ENCODE measurements at regions not wholly inside any gene's neighbourhood (a gene's known extent, or its start where the extent isn't known, plus 50 kb on each side); places are given as distances from the start of the nearest gene placed in this dataset.

DNA sequence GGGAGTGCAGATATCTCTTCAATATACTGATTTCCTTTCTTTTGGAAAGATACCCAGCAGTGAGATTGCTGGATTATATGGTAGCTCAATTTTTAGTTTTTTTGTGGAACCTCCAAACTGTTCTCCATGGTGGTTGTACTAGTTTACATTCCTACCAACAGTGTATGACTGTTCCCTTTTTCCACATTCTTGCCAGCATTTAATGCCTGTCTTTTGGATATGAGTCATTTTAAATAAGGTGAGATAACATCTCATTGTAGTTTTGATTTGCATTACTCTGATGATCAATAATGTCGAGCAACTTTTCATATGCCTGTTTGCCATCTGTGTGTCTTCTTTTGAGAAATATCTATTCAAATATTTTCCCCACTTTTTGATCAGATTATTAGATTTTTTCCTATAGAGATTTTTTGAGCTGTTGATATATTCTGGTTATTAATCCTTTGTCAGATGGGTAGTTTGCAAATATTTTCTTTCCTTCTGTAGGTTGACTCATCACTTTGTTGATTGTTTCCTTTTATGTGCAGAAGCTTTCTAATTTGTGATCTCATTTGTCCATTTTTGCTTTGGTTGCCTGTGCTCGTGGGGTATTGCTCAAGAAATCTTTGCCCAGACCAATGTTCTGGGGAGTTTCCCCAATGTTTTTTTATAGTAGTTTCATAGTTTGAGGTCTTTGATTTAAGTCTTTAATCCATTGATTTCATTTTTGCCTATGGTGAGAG lies 552.7 kb downstream of the ZNF674 start (continued):
- TF ChIP-seq, protein P1, sequence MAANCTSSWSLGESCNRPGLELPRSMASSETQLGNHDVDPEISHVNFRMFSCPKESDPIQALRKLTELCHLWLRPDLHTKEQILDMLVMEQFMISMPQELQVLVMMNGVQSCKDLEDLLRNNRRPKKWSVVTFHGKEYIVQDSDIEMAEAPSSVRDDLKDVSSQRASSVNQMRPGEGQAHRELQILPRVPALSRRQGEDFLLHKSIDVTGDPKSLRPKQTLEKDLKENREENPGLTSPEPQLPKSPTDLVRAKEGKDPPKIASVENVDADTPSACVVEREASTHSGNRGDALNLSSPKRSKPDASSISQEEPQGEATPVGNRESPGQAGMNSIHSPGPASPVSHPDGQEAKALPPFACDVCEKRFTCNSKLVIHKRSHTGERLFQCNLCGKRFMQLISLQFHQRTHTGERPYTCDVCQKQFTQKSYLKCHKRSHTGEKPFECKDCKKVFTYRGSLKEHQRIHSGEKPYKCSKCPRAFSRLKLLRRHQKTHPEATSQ (tag by site-specific recombination; IDR thresholded peaks at IDR 0.05): no peak
- TF ChIP-seq ZNF626 (tag by site-specific recombination; IDR thresholded peaks at IDR 0.05) (no peak), ZNF701 (tag by site-specific recombination; IDR thresholded peaks at IDR 0.05) (no peak), ZNF121 (tag by site-specific recombination; IDR thresholded peaks at IDR 0.05) (no peak), ZNF146 (tag by site-specific recombination; IDR thresholded peaks at IDR 0.05) (no peak), OSR2 (tag by site-specific recombination; IDR thresholded peaks at IDR 0.05) (no peak)

DNA sequence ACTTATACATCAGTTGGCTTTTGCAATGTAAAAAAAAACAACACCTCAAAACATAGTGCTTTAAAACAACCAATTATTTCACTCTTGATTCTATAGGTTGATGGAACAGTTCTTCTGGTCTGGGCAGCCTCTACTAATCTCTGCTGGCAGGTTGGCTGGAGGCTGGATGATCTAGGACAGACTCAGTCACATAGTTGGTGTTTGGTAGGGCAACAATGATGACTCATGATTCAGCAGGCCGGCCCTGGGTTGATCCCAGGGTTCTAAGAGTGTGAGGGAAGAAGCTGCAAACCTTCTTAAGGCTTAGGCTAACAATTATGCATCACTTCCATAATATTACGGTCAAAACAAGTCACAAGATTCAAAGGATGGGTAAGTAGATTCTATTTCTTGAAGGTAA lies 558.2 kb downstream of the ZNF674 start:
- CTCF ChIA-PET: no interaction called here
- POLR2A ChIA-PET: no interaction called here
- H3K4me1 ChIP-seq (ENCODE audit: control insufficient read depth, insufficient read depth, low read length): no peaks in the 10 kb centered on the region
- no peak overlapping the region for H3K27ac ChIP-seq (ENCODE audit: extremely low read depth, low read depth, low read length)
- no peaks in the 10 kb centered on the region for H3K9me3 ChIP-seq (ENCODE audit: control insufficient read depth, insufficient read depth, low read depth, low read length)
- TF ChIP-seq ZNF600 (tag by site-specific recombination; IDR thresholded peaks at IDR 0.05): no peak
- no peak for TF ChIP-seq ZNF211 (tag by site-specific recombination; IDR thresholded peaks at IDR 0.05; ENCODE audit: low read depth)
- no peak for TF ChIP-seq ZNF549 (tag by site-specific recombination; IDR thresholded peaks at IDR 0.05)
- TF ChIP-seq ZEB2 (tag by site-specific recombination; IDR thresholded peaks at IDR 0.05): no peak
- TF ChIP-seq, protein P2, sequence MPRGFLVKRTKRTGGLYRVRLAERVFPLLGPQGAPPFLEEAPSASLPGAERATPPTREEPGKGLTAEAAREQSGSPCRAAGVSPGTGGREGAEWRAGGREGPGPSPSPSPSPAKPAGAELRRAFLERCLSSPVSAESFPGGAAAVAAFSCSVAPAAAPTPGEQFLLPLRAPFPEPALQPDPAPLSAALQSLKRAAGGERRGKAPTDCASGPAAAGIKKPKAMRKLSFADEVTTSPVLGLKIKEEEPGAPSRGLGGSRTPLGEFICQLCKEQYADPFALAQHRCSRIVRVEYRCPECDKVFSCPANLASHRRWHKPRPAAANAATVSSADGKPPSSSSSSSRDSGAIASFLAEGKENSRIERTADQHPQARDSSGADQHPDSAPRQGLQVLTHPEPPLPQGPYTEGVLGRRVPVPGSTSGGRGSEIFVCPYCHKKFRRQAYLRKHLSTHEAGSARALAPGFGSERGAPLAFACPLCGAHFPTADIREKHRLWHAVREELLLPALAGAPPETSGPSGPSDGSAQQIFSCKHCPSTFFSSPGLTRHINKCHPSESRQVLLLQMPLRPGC (tag by site-specific recombination; IDR thresholded peaks at IDR 0.05): no peak
- no peak for TF ChIP-seq KLF7 (tag by site-specific recombination; IDR thresholded peaks at IDR 0.05; ENCODE audit: borderline replicate concordance)
- no peak for TF ChIP-seq ZFP3 (tag by site-specific recombination; IDR thresholded peaks at IDR 0.05; ENCODE audit: low read depth)
- TF ChIP-seq GLI2 (tag by site-specific recombination; IDR thresholded peaks at IDR 0.05; ENCODE audit: borderline replicate concordance, low read depth): no peak
- TF ChIP-seq ZNF184 (tag by site-specific recombination; IDR thresholded peaks at IDR 0.05): no peak
- TF ChIP-seq ZNF623 (tag by site-specific recombination; IDR thresholded peaks at IDR 0.05): no peak
- TF ChIP-seq ZNF473 (tag by site-specific recombination; IDR thresholded peaks at IDR 0.05): no peak
- TF ChIP-seq ZNF677 (tag by site-specific recombination; IDR thresholded peaks at IDR 0.05): no peak
- TF ChIP-seq ZNF548 (tag by site-specific recombination; IDR thresholded peaks at IDR 0.05): no peak
- no peaks in the 10 kb centered on the region for H3K36me3 ChIP-seq (ENCODE audit: control insufficient read depth in 2 of 2, insufficient read depth in 1 of 2, low read length in 2 of 2)
- no peak overlapping the region for H3K4me3 ChIP-seq (ENCODE audit: low read depth, low read length)

DNA sequence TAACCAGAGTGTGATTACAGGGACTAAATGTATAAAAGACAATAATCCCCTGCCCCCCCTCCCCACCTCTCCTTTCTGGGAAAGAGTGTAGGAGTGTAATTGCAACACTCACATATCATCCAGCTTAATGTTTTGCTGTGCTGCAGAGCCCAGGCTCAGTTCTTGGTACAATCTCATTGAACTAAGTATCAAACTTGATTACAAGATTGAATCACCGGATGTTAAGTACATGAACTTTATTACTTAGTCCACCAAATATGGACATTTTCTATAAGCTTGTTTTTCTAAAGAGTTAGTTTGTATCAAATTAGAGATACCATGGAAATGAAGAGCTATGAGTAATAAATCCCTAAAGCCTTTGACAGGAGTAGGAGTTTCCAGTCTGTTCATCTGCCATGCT lies 559.1 kb downstream of the ZNF674 start:
- no peak overlapping the region for H3K27ac ChIP-seq (ENCODE audit: extremely low read depth, low read depth, low read length)
- no peaks in the 10 kb centered on the region for H3K9me3 ChIP-seq (ENCODE audit: control insufficient read depth, insufficient read depth, low read depth, low read length)
- no peaks in the 10 kb centered on the region for H3K36me3 ChIP-seq (ENCODE audit: control insufficient read depth in 2 of 2, insufficient read depth in 1 of 2, low read length in 2 of 2)
- CTCF ChIA-PET: interaction anchor here (0.8 kb wide), 1 partner anchor 423 kb away, joined by 3 read pairs; no protein-coding TSS in a partner anchor
- H3K4me1 ChIP-seq (ENCODE audit: control insufficient read depth, insufficient read depth, low read length): no peaks in the 10 kb centered on the region
- POLR2A ChIA-PET: no interaction called here
- no peak overlapping the region for H3K4me3 ChIP-seq (ENCODE audit: low read depth, low read length)
- TF ChIP-seq ZNF654 (tag by site-specific recombination; IDR thresholded peaks at IDR 0.05; ENCODE audit: low read depth) (no peak), ZNF548 (tag by site-specific recombination; IDR thresholded peaks at IDR 0.05) (no peak), ZXDB (tag by site-specific recombination; IDR thresholded peaks at IDR 0.05) (no peak), BCL11B (tag by site-specific recombination; IDR thresholded peaks at IDR 0.05; ENCODE audit: low read depth) (no peak), WT1 (tag by site-specific recombination; IDR thresholded peaks at IDR 0.05) (no peak), ZNF132 (tag by site-specific recombination; IDR thresholded peaks at IDR 0.05; ENCODE audit: borderline replicate concordance) (no peak), ZNF660 (tag by site-specific recombination; IDR thresholded peaks at IDR 0.05) (no peak), YY1 (tag by site-specific recombination; IDR thresholded peaks at IDR 0.05) (no peak)
- TF ChIP-seq, protein P3, sequence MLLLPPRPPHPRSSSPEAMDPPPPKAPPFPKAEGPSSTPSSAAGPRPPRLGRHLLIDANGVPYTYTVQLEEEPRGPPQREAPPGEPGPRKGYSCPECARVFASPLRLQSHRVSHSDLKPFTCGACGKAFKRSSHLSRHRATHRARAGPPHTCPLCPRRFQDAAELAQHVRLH (tag by site-specific recombination; IDR thresholded peaks at IDR 0.05): no peak
- TF ChIP-seq, protein P4, sequence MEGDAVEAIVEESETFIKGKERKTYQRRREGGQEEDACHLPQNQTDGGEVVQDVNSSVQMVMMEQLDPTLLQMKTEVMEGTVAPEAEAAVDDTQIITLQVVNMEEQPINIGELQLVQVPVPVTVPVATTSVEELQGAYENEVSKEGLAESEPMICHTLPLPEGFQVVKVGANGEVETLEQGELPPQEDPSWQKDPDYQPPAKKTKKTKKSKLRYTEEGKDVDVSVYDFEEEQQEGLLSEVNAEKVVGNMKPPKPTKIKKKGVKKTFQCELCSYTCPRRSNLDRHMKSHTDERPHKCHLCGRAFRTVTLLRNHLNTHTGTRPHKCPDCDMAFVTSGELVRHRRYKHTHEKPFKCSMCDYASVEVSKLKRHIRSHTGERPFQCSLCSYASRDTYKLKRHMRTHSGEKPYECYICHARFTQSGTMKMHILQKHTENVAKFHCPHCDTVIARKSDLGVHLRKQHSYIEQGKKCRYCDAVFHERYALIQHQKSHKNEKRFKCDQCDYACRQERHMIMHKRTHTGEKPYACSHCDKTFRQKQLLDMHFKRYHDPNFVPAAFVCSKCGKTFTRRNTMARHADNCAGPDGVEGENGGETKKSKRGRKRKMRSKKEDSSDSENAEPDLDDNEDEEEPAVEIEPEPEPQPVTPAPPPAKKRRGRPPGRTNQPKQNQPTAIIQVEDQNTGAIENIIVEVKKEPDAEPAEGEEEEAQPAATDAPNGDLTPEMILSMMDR (tag by site-specific recombination; IDR thresholded peaks at IDR 0.05): no peak
- TF ChIP-seq, protein P5, sequence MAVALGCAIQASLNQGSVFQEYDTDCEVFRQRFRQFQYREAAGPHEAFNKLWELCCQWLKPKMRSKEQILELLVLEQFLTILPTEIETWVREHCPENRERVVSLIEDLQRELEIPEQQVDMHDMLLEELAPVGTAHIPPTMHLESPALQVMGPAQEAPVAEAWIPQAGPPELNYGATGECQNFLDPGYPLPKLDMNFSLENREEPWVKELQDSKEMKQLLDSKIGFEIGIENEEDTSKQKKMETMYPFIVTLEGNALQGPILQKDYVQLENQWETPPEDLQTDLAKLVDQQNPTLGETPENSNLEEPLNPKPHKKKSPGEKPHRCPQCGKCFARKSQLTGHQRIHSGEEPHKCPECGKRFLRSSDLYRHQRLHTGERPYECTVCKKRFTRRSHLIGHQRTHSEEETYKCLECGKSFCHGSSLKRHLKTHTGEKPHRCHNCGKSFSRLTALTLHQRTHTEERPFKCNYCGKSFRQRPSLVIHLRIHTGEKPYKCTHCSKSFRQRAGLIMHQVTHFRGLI (tag by site-specific recombination; IDR thresholded peaks at IDR 0.05): no peak

Measured in HEK293 (cell line).